HUES6 (cell line): ENCODE measurements at regions not wholly inside any gene's neighbourhood (a gene's known extent, or its start where the extent isn't known, plus 50 kb on each side); places are given as distances from the start of the nearest gene placed in this dataset.

Experiments
- H3K27ac ChIP-seq: 2 replicates; pipeline ENCODE4 v1.7.0; 2013; ENCODE audit warnings: low read depth, mild to moderate bottlenecking, low read length, inconsistent platforms
- H3K27me3 ChIP-seq: 2 replicates; pipeline ENCODE4 v1.6.1; 2013; ENCODE audit warnings: low read length; ENCODE audit not compliant: control insufficient read depth, insufficient read depth
- H3K36me3 ChIP-seq: 2 replicates; pipeline ENCODE4 v1.6.1; 2013; ENCODE audit warnings: low read length; ENCODE audit not compliant: control insufficient read depth, insufficient read depth
- H3K4me1 ChIP-seq: 2 replicates; pipeline ENCODE4 v1.6.1; 2013; ENCODE audit warnings: low read length; ENCODE audit not compliant: control insufficient read depth, insufficient read depth
- H3K4me3 ChIP-seq: 2 replicates; pipeline ENCODE4 v1.5.1; 2013; ENCODE audit warnings: low read depth, low read length
- H3K9ac ChIP-seq: one replicate; pipeline ENCODE4 v1.6.1; 2013; ENCODE audit warnings: mild to moderate bottlenecking, low read length
- H3K9me3 ChIP-seq: 2 replicates; pipeline ENCODE4 v1.6.1; 2013; ENCODE audit warnings: low read depth, low read length; ENCODE audit not compliant: control insufficient read depth, insufficient read depth

- no peaks in the 10 kb centered on the region for H3K36me3 ChIP-seq
- no peak overlapping the region for H3K27ac ChIP-seq
- H3K4me1 ChIP-seq, result no peaks in the 10 kb centered on the region
- H3K27me3 ChIP-seq, result no peaks in the 10 kb centered on the region
- H3K4me3 ChIP-seq, result no peak overlapping the region
- H3K9me3 ChIP-seq, result no peaks in the 10 kb centered on the region
- H3K9ac ChIP-seq, result no peak overlapping the region
Observed at GRCh38 chr4:156472624-156473023, 499.0 kb downstream of the PDGFC start.

DNA sequence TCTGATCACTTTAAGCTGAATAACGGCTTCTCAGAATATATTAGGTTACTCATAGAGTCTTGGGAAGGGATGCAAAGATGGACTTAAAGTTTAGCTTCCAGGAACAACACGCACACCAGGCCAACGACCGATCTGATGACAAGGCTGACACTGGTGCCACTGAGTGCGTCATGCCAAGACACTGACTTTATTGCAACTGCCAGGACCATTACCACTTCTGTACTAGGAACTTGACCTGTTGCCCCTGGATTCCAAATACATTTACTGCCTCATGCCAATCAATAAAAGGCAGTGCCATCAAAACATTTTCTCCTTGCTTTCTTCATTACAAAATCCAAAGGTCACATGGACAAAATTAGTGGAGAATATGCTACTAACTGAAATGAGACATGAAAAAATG lies 505.9 kb upstream of the CTSO start:
- H3K27me3 ChIP-seq, result no peaks in the 10 kb centered on the region
- H3K4me1 ChIP-seq, result no peaks in the 10 kb centered on the region
- no peaks in the 10 kb centered on the region for H3K9me3 ChIP-seq
- H3K4me3 ChIP-seq, result no peak overlapping the region
- H3K27ac ChIP-seq, result no peak overlapping the region
- no peaks in the 10 kb centered on the region for H3K36me3 ChIP-seq
- H3K9ac ChIP-seq, result no peak overlapping the region

GRCh38 chr4:156456830-156457229 lies 503.2 kb upstream of the CTSO start:
- Histone ChIP-seq H3K4me1 (no peaks in the 10 kb centered on the region), H3K9ac (no peak overlapping the region), H3K27me3 (no peaks in the 10 kb centered on the region)

GRCh38 chr4:156443488-156443887 lies 489.8 kb upstream of the CTSO start:
- peaks cover 5% of the 10 kb centered on the region; the same call in 1 of the 2 replicates for H3K4me1 ChIP-seq
- H3K27ac ChIP-seq, result no peak overlapping the region
- no peaks in the 10 kb centered on the region for H3K36me3 ChIP-seq
- H3K9me3 ChIP-seq, result no peaks in the 10 kb centered on the region
- H3K9ac ChIP-seq, result no peak overlapping the region
- no peak overlapping the region for H3K4me3 ChIP-seq
- no peaks in the 10 kb centered on the region for H3K27me3 ChIP-seq

More at GRCh38 chr4:156456830-156457229, 503.2 kb upstream of the CTSO start:
- Histone ChIP-seq H3K9me3 (no peaks in the 10 kb centered on the region; the same call in 1 of the 2 replicates), H3K4me3 (no peak overlapping the region), H3K36me3 (no peaks in the 10 kb centered on the region), H3K27ac (no peak overlapping the region)

DNA sequence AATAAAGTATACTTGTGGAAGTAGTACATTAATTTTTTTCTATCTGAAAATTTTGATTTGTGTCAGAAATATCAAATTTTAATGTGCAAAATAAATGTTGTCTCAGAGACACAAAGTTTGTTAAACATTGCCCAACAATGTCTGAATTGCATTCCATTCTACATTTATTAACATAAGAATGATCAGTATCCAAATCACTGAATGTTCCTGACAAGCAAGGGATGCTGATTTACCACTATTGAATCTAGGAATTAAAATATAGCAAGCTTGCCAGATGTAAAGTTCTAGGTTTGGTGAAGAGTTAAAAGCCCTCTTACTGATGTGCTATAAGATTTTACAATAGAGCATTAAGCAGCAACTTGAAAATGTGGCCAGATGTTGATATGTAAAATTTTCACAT lies 489.2 kb upstream of the CTSO start:
- H3K4me3 ChIP-seq, result no peak overlapping the region
- no peak overlapping the region for H3K9ac ChIP-seq
- no peaks in the 10 kb centered on the region for H3K36me3 ChIP-seq
- no peak overlapping the region for H3K27ac ChIP-seq
- no peaks in the 10 kb centered on the region for H3K27me3 ChIP-seq
- H3K4me1 ChIP-seq, result peaks cover 5% of the 10 kb centered on the region; the same call in 1 of the 2 replicates
- no peaks in the 10 kb centered on the region for H3K9me3 ChIP-seq

DNA sequence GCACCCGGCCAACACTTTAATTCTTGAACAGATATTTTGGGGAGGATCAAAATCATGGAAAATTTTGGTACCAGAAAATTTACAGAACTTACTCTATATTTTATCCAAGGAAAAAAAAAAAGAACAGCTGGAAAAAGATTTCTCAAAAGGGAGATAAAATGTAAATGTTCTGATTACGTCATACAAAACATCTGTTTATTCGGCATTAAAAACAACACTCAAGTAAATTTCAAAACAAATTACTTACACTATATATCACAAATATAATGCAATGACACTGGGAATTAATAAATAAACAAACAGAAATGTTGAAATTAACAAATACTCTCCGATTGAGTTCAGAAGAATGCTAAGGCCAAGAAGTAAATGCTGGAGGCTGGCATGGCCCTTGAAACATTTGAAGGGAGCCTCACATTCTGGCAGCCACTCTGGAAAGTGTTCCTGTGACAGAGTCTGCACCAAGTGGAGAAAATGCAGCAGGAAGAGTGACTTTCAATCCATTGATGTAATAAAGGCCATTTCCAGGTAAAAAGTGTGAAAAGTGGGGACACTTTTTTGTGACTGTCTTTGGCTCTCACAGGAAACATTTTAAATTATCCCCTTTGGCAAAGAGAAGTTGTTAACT lies 486.0 kb upstream of the CTSO start:
- Histone ChIP-seq H3K4me1 (peaks cover 5% of the 10 kb centered on the region; the same call in 1 of the 2 replicates), H3K27me3 (no peaks in the 10 kb centered on the region), H3K36me3 (no peaks in the 10 kb centered on the region), H3K27ac (no peak overlapping the region), H3K9me3 (no peaks in the 10 kb centered on the region), H3K9ac (no peak overlapping the region), H3K4me3 (no peak overlapping the region)

DNA sequence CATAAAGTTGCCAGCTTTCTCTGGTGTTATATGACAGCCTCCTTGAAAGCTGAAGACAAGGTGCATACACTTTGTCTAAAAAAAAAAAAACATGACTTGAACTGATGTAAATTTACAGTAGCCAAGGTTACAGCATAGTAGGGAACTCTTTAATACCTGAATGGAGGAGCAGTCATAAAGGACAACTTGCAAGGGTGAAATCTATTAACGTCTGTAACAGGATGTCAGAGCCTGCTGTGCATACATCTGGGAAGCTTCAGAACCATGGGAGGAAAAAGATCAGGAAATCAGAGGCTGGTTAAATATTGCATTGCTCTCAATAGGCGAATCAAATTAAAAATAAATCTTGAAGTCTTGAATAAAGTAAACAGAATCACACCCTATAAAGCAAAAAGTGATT lies 484.0 kb upstream of the CTSO start:
- H3K4me3 ChIP-seq, result no peak overlapping the region
- no peaks in the 10 kb centered on the region for H3K27me3 ChIP-seq
- H3K9me3 ChIP-seq, result no peaks in the 10 kb centered on the region
- no peaks in the 10 kb centered on the region for H3K36me3 ChIP-seq
- no peak overlapping the region for H3K9ac ChIP-seq
- H3K4me1 ChIP-seq, result no peaks in the 10 kb centered on the region
- no peak overlapping the region for H3K27ac ChIP-seq

- H3K27me3 ChIP-seq, result no peaks in the 10 kb centered on the region
- no peak overlapping the region for H3K4me3 ChIP-seq
- H3K27ac ChIP-seq, result no peak overlapping the region
- H3K9me3 ChIP-seq, result peaks cover 3% of the 10 kb centered on the region; the same call in 1 of the 2 replicates
- 0 out of 2 replicates have a peak, but pooled peaks cover 4% of the 10 kb centered on the region for H3K4me1 ChIP-seq
- no peak overlapping the region for H3K9ac ChIP-seq
- no peaks in the 10 kb centered on the region for H3K36me3 ChIP-seq
Observed at GRCh38 chr4:156422576-156422975, 468.9 kb upstream of the CTSO start.

DNA sequence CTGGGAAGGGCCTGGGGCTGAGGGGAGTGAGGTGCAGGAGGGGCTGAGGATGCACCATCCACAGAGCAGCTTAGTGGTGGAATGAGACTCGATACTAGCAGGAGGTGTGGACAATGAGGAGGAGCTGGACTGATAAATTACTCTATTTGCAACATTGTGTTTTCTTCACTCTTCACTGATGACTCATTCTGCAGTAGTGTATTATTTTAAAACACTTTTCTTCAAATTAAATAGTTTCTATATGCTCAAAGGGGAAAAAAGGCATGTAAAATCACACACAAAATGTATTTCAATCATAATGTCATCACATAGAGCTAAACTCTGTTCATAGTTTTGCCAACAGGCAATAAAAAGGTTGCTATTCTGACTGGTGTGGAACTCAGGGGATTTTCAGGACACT lies 467.0 kb upstream of the CTSO start:
- Histone ChIP-seq H3K9me3 (peaks cover 7% of the 10 kb centered on the region; the same call in 1 of the 2 replicates), H3K36me3 (no peaks in the 10 kb centered on the region), H3K4me3 (no peak overlapping the region), H3K27ac (no peak overlapping the region), H3K9ac (no peak overlapping the region), H3K4me1 (0 out of 2 replicates have a peak, but pooled peaks cover 4% of the 10 kb centered on the region), H3K27me3 (no peaks in the 10 kb centered on the region)

DNA sequence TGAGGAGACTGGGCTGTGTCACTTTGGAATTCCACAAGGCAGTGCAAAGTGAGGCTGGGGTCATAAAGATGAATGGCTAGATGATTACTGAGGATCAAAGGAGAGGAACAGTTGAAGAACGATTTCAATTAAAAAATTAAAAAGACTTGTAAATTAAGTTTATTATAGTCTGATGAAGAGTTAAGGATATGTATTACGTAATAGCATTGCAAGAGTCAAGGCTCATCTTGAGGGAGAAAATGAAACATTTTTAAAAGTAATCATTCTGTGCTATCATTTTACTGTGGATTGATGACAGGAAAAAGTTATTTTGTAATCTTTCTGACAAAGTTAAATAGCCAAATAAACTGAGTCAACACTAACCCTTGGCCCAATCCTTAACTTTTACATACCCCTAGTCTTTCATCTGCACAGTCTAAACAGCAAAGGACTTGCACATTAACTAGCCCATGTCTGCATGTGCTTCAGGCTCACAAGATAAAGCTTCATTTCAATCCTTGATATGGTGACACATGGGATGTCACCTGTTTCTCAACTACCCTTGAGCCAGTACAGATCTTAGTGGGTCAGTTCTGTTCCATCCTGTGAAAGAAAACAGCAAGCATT lies 465.5 kb upstream of the CTSO start:
- Histone ChIP-seq H3K27me3 (no peaks in the 10 kb centered on the region), H3K4me1 (0 out of 2 replicates have a peak, but pooled peaks cover 4% of the 10 kb centered on the region)

DNA sequence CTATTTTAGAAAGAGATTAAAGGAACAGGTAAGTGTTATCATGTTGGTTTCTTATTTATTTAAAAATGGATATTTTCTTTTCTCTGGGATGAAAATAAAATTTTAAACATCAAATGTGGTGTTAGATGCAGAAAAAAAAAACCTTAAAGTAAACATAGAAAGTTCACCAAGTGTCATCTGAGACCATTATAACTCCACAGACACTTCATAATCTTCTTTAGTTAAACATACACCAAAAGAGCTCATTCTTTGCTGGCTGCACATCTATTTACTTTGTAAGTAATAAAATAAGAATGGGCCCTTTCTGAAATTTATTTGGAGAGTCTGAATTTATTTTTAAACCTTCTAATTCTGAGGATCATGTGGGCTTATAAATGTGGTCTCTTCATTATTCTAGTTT lies 460.7 kb upstream of the CTSO start:
- no peaks in the 10 kb centered on the region for H3K27me3 ChIP-seq
- H3K27ac ChIP-seq, result no peak overlapping the region
- H3K4me1 ChIP-seq, result 0 out of 2 replicates have a peak, but pooled peaks cover 2% of the 10 kb centered on the region
- H3K36me3 ChIP-seq, result no peaks in the 10 kb centered on the region
- H3K9me3 ChIP-seq, result peaks cover 7% of the 10 kb centered on the region; the same call in 1 of the 2 replicates
- no peak overlapping the region for H3K4me3 ChIP-seq
- no peak overlapping the region for H3K9ac ChIP-seq

More for the DNA sequence above, 465.5 kb upstream of the CTSO start:
- H3K4me3 ChIP-seq, result no peak overlapping the region
- H3K9ac ChIP-seq, result no peak overlapping the region
- H3K9me3 ChIP-seq, result peaks cover 7% of the 10 kb centered on the region; the same call in 1 of the 2 replicates
- no peaks in the 10 kb centered on the region for H3K36me3 ChIP-seq
- no peak overlapping the region for H3K27ac ChIP-seq
